GM12872 (cell line): ENCODE measurements at regions not wholly inside any gene's neighbourhood (a gene's known extent, or its start where the extent isn't known, plus 50 kb on each side); places are given as distances from the start of the nearest gene placed in this dataset.

Experiments used
- CTCF ChIP-seq: IDR thresholded peaks from 3 replicates; pipeline ENCODE4 v1.5.1; 2011; ENCODE audit warnings: low read depth, mild to moderate bottlenecking, low read length, moderate library complexity; ENCODE audit not compliant: insufficient read depth

GRCh38 chr16:6297666-6298410, 1034.8 kb upstream of the RBFOX1 start:
- no peak for TF ChIP-seq CTCF

GRCh38 chr16:6286176-6286575, 1046.5 kb upstream of the RBFOX1 start:
- TF ChIP-seq CTCF, result no peak

- no peak for TF ChIP-seq CTCF
These were observed 1047.9 kb upstream of the RBFOX1 start for GRCh38 chr16:6284731-6285130.

GRCh38 chr16:6281994-6282393, 1050.7 kb upstream of the RBFOX1 start:
- TF ChIP-seq CTCF, result no peak

GRCh38 chr16:6281274-6281673, 1051.4 kb upstream of the RBFOX1 start:
- TF ChIP-seq CTCF, result no peak

GRCh38 chr16:6280055-6280454, 1052.6 kb upstream of the RBFOX1 start:
- TF ChIP-seq CTCF, result no peak

- no peak for TF ChIP-seq CTCF
These were observed 1053.4 kb upstream of the RBFOX1 start for GRCh38 chr16:6279286-6279685.

GRCh38 chr16:6274351-6274750, 1058.3 kb upstream of the RBFOX1 start:
- TF ChIP-seq CTCF, result no peak
